Lower leg skin (tissue), 3 donors: ENCODE measurements at regions not wholly inside any gene's neighbourhood (a gene's known extent, or its start where the extent isn't known, plus 50 kb on each side); places are given as distances from the start of the nearest gene placed in this dataset.

Source experiments
- POLR2A ChIP-seq, 2 donors: fragments of 450-650 bp; IDR thresholded peaks; one replicate each; pipeline ENCODE4 v1.6.1; 2016 to 2017; ENCODE audit warnings: antibody characterized with exemption in 2 of 2, mild to moderate bottlenecking in 1 of 2, moderate library complexity in 1 of 2
- TF ChIP-seq, protein P1 (sequence below), 3 donors: fragments of 450-650 bp; IDR thresholded peaks; one replicate each; pipeline ENCODE4 v1.5.1; 2016; ENCODE audit warnings: antibody characterized with exemption in 3 of 3, mild to moderate bottlenecking in 3 of 3, moderate library complexity in 2 of 3

DNA sequence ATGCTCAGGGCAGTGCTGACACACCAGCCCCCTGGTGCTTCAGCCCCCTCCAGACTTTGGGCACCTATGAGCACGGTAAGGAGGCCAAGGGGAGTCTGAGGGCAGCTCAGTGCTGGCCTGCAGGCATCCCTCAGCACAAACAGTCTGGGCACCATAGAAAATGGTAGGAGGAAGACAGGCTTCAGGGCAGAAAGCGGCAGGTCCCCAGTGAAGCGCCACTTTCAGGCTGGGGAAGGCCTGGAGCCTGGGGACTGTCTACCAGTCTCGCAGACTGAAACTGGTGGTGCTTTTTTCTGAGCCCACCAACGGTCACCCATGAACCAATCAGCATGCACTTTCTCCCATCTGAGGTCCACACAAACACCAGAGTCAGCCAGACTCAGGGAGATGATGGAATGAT, 1074.7 kb downstream of the PCDH18 start:
- TF ChIP-seq, protein P1, sequence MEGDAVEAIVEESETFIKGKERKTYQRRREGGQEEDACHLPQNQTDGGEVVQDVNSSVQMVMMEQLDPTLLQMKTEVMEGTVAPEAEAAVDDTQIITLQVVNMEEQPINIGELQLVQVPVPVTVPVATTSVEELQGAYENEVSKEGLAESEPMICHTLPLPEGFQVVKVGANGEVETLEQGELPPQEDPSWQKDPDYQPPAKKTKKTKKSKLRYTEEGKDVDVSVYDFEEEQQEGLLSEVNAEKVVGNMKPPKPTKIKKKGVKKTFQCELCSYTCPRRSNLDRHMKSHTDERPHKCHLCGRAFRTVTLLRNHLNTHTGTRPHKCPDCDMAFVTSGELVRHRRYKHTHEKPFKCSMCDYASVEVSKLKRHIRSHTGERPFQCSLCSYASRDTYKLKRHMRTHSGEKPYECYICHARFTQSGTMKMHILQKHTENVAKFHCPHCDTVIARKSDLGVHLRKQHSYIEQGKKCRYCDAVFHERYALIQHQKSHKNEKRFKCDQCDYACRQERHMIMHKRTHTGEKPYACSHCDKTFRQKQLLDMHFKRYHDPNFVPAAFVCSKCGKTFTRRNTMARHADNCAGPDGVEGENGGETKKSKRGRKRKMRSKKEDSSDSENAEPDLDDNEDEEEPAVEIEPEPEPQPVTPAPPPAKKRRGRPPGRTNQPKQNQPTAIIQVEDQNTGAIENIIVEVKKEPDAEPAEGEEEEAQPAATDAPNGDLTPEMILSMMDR (IDR thresholded peaks at IDR 0.05), result no peak
- no peak for TF ChIP-seq POLR2A (IDR thresholded peaks at IDR 0.05)
